ENCODE measurements at regions not wholly inside any gene's neighbourhood (a gene's known extent, or its start where the extent isn't known, plus 50 kb on each side); places are given as distances from the start of the nearest gene placed in this dataset.

DNA sequence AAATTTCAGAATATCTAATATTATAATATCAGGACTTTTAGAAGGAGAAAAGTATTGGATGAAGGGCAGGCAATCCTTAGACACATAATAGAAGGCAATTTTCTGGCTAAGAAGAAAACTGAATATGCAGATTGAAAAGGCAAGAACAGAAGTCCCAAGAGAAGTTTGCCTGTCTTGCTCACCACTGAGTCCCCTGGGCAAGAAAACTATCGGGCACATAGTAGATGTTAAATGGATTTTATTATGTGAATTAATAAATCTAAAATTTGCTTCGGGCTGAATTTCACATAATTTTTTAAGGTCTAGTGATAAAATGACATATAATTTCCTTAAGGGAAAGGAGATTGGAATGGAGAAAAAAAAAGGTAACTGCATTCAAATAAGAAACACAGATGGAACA is 380.9 kb upstream of the GRM3 start:
- ATAC-seq (no peak), DNase-seq (ENCODE audit: extremely low read depth in 1 of 4, low spot score in 3 of 4) (no peak), FAIRE-seq (no peak)
- no peaks in the 10 kb centered on the region for H3K4me1 ChIP-seq (replicated peaks in 1 of 2; ENCODE audit: control insufficient read depth in 2 of 2, insufficient read depth in 2 of 2, low read length in 2 of 2)
- no peaks in the 10 kb centered on the region for H3K9me1 ChIP-seq (ENCODE audit: control insufficient read depth, insufficient read depth, low read length)
- no peak overlapping the region for H3K4me2 ChIP-seq (ENCODE audit: insufficient read depth, low read length)
- in situ Hi-C loops (cut with MboI), result no loop called here
- no TSS peak for BruUV-seq (replicated peaks)
- WGBS (ENCODE audit: insufficient coverage, low coverage, missing lambda C conversion rate), result 4% methylated on average over 2 of the region's 2 CpGs
- no peak overlapping the region for H2AFZ ChIP-seq (ENCODE audit: low read depth, low read length)
- H3K27me3 ChIP-seq (ENCODE audit: control insufficient read depth in 2 of 2, insufficient read depth in 2 of 2, low read length in 2 of 2), result no peaks in the 10 kb centered on the region
- H3K4me3 ChIP-seq, result no peak overlapping the region
- POLR2A ChIA-PET, result no interaction called here
- no peak overlapping the region for H3K27ac ChIP-seq (ENCODE audit: extremely low read depth, low read depth, low read length)
- CTCF ChIA-PET (ENCODE audit: low intra/inter-chr PET ratio), result no interaction called here
- no peak for TF ChIP-seq MED1 (CRISPR knock-in tag; IDR thresholded peaks at IDR 0.05; ENCODE audit: borderline replicate concordance)
- TF ChIP-seq, protein P1, sequence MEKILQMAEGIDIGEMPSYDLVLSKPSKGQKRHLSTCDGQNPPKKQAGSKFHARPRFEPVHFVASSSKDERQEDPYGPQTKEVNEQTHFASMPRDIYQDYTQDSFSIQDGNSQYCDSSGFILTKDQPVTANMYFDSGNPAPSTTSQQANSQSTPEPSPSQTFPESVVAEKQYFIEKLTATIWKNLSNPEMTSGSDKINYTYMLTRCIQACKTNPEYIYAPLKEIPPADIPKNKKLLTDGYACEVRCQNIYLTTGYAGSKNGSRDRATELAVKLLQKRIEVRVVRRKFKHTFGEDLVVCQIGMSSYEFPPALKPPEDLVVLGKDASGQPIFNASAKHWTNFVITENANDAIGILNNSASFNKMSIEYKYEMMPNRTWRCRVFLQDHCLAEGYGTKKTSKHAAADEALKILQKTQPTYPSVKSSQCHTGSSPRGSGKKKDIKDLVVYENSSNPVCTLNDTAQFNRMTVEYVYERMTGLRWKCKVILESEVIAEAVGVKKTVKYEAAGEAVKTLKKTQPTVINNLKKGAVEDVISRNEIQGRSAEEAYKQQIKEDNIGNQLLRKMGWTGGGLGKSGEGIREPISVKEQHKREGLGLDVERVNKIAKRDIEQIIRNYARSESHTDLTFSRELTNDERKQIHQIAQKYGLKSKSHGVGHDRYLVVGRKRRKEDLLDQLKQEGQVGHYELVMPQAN (IDR thresholded peaks at IDR 0.05; ENCODE audit: borderline replicate concordance), result no peak
- no peak for TF ChIP-seq MYBL2 (IDR thresholded peaks at IDR 0.05; ENCODE audit: low read depth)
- no peak for TF ChIP-seq MYBL2 (CRISPR knock-in tag; IDR thresholded peaks at IDR 0.05; ENCODE audit: borderline replicate concordance)
- TF ChIP-seq CREM (IDR thresholded peaks at IDR 0.05; ENCODE audit: low read depth), result no peak
- TF ChIP-seq, protein P2, sequence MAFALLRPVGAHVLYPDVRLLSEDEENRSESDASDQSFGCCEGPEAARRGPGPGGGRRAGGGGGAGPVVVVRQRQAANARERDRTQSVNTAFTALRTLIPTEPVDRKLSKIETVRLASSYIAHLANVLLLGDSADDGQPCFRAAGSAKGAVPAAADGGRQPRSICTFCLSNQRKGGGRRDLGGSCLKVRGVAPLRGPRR (CRISPR knock-in tag; IDR thresholded peaks at IDR 0.05), result no peak
- H4K20me1 ChIP-seq (replicated peaks; ENCODE audit: control insufficient read depth, insufficient read depth, low read length), result no peaks in the 10 kb centered on the region
- H3K9ac ChIP-seq (ENCODE audit: insufficient read depth in 1 of 2, low read depth in 2 of 2, low read length in 2 of 2), result no peak overlapping the region
- H3K79me2 ChIP-seq (ENCODE audit: control insufficient read depth, insufficient read depth, low read length), result no peaks in the 10 kb centered on the region
- intact Hi-C loops (cut with micrococcal nuclease), result no loop called here
- no peaks in the 10 kb centered on the region for H3K36me3 ChIP-seq (ENCODE audit: control insufficient read depth, insufficient read depth, low read length)
- no peaks in the 10 kb centered on the region for H3K9me3 ChIP-seq (replicated peaks; ENCODE audit: control insufficient read depth, insufficient read depth, low read depth, low read length)

Measured in K562 (cell line).